Mucosa of stomach (tissue), 1 donor: ENCODE measurements at regions not wholly inside any gene's neighbourhood (a gene's known extent, or its start where the extent isn't known, plus 50 kb on each side); places are given as distances from the start of the nearest gene placed in this dataset.

ENCODE experiments used
- H3K27me3 ChIP-seq: one replicate; pipeline ENCODE4 v1.7.0; 2013; ENCODE audit warnings: mild to moderate bottlenecking, low read length; ENCODE audit not compliant: control insufficient read depth, insufficient read depth
- H3K36me3 ChIP-seq: one replicate; pipeline ENCODE4 v1.7.0; 2013; ENCODE audit warnings: low read length; ENCODE audit not compliant: control insufficient read depth, insufficient read depth
- H3K4me1 ChIP-seq: one replicate; pipeline ENCODE4 v1.7.0; 2013; ENCODE audit warnings: mild to moderate bottlenecking, low read length; ENCODE audit not compliant: control insufficient read depth, insufficient read depth
- H3K4me3 ChIP-seq: one replicate; pipeline ENCODE4 v1.7.0; 2013; ENCODE audit warnings: low read length
- H3K9ac ChIP-seq: one replicate; pipeline ENCODE4 v1.7.0; 2013; ENCODE audit warnings: mild to moderate bottlenecking, low read length, moderate library complexity
- H3K9me3 ChIP-seq: one replicate; pipeline ENCODE4 v1.7.0; 2013; ENCODE audit warnings: mild to moderate bottlenecking, low read length, moderate library complexity; ENCODE audit not compliant: control insufficient read depth
- donor health status: Pancreatic carcinoma.

- H3K4me1 ChIP-seq: no peaks in the 10 kb centered on the region
These were observed 128.8 kb upstream of the ASIC2 start for GRCh38 chr17:33421933-33422332.

GRCh38 chr17:33433581-33433980 is 140.5 kb upstream of the ASIC2 start:
- no peaks in the 10 kb centered on the region for H3K27me3 ChIP-seq
- H3K4me3 ChIP-seq: no peak overlapping the region
- H3K9ac ChIP-seq: no peak overlapping the region
- no peaks in the 10 kb centered on the region for H3K4me1 ChIP-seq
- H3K36me3 ChIP-seq: no peaks in the 10 kb centered on the region
- no peaks in the 10 kb centered on the region for H3K9me3 ChIP-seq

More at GRCh38 chr17:33421933-33422332, 128.8 kb upstream of the ASIC2 start:
- Histone ChIP-seq H3K9me3 (no peaks in the 10 kb centered on the region), H3K27me3 (no peaks in the 10 kb centered on the region), H3K36me3 (no peaks in the 10 kb centered on the region), H3K4me3 (no peak overlapping the region), H3K9ac (no peak overlapping the region)

- H3K4me1 ChIP-seq: no peaks in the 10 kb centered on the region
- no peaks in the 10 kb centered on the region for H3K27me3 ChIP-seq
- H3K36me3 ChIP-seq: no peaks in the 10 kb centered on the region
- H3K4me3 ChIP-seq: no peak overlapping the region
- H3K9me3 ChIP-seq: no peaks in the 10 kb centered on the region
- no peak overlapping the region for H3K9ac ChIP-seq
These were observed 141.7 kb upstream of the ASIC2 start for GRCh38 chr17:33434841-33435240.

DNA sequence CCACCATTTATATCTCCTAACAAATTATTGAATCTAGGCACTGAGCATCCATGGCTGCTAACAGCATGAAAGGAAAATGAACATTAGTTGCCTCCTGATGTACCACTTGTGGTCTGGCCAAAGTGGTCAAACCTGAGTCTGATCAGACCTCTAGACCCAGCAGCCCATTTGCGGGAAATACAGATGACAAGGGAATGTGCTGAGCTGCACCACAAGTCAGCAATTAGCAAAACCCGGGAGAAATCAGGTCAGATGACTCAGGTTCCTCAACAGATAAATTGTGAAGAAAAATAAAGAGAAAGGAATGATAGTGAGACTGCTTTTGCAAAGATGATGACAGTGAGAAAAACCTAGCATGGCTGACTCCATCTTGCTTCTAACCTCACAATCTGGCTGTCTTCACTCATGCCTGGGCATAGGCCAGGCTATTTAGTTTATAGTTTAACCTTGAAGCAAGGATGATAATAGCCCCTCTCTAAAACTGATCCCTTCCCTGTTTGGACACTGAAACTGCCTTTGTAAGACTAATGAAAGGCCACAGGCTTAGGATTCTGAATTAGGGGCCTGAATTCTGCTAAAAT is 142.7 kb upstream of the ASIC2 start:
- Histone ChIP-seq H3K36me3 (no peaks in the 10 kb centered on the region), H3K4me3 (no peak overlapping the region), H3K27me3 (no peaks in the 10 kb centered on the region), H3K9ac (no peak overlapping the region), H3K9me3 (no peaks in the 10 kb centered on the region), H3K4me1 (no peaks in the 10 kb centered on the region)

GRCh38 chr17:33436321-33436720 is 143.2 kb upstream of the ASIC2 start:
- Histone ChIP-seq H3K36me3 (no peaks in the 10 kb centered on the region), H3K9me3 (no peaks in the 10 kb centered on the region), H3K4me1 (no peaks in the 10 kb centered on the region), H3K4me3 (no peak overlapping the region), H3K27me3 (no peaks in the 10 kb centered on the region), H3K9ac (no peak overlapping the region)

DNA sequence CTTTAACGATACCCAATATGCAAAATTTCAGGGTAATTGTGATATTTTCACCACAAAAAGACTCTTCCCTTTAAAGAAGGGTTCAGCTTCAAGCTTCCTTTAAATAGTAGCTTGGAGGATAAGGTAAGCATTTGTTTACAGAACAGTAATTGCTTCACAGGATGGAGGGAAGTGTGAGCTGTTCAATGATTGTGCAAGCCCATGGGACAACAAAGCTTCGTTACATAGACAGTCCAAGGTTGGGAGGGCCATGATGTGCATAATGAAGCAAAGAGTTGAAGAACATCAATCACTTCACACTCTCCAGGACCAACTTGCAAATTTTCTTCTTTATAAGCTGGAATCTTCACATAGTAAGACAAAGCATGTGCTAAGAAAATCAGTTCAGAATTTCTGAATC is 145.0 kb upstream of the ASIC2 start:
- Histone ChIP-seq H3K27me3 (no peaks in the 10 kb centered on the region), H3K9me3 (no peaks in the 10 kb centered on the region)

GRCh38 chr17:33438578-33438977 is 145.5 kb upstream of the ASIC2 start:
- Histone ChIP-seq H3K27me3 (no peaks in the 10 kb centered on the region), H3K4me1 (no peaks in the 10 kb centered on the region), H3K9me3 (no peaks in the 10 kb centered on the region), H3K4me3 (no peak overlapping the region), H3K9ac (no peak overlapping the region), H3K36me3 (no peaks in the 10 kb centered on the region)

More for the DNA sequence above, 145.0 kb upstream of the ASIC2 start:
- Histone ChIP-seq H3K4me1 (no peaks in the 10 kb centered on the region), H3K9ac (no peak overlapping the region), H3K4me3 (no peak overlapping the region), H3K36me3 (no peaks in the 10 kb centered on the region)

DNA sequence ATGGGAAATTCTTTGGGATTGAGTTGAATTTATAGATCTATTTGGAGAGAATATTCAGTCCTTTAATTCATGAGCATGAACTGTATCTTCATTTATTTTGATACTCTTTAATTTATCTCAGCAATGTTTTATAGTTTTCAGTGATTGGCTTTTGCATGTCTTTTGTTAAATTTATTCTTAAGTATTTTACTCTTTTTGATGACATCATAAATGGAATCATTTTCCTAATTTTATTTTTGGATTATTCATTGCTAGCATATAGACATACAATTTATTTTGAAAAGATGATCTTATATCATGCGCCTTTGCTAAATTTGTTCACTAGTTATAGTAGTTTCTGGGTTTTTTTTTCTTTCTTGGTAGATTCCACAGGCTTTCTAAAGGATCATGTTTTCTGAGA is 149.2 kb upstream of the ASIC2 start:
- Histone ChIP-seq H3K9me3 (no peaks in the 10 kb centered on the region), H3K9ac (no peak overlapping the region), H3K4me1 (no peaks in the 10 kb centered on the region), H3K36me3 (no peaks in the 10 kb centered on the region), H3K4me3 (no peak overlapping the region), H3K27me3 (no peaks in the 10 kb centered on the region)

DNA sequence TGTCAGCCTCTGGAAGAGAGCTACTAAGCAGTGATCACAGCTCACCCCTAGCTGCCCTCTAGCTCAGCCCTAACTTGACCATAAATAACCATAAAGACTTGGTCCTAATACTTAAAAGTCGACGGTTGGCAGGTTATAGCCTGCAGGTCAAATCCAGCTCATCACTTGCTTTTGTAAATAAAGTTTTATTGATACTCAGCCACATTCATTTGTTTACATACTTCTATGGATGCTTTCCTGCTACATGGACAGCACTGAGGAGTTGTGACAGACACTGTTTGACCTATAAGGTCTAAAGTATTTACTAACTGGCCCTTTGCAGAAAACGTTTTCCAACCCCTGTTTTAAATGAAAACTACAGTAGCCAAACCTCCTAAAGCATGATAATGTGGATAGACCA is 151.6 kb upstream of the ASIC2 start:
- no peak overlapping the region for H3K9ac ChIP-seq
- no peak overlapping the region for H3K4me3 ChIP-seq
- no peaks in the 10 kb centered on the region for H3K4me1 ChIP-seq
- H3K27me3 ChIP-seq: no peaks in the 10 kb centered on the region
- no peaks in the 10 kb centered on the region for H3K36me3 ChIP-seq
- no peaks in the 10 kb centered on the region for H3K9me3 ChIP-seq

GRCh38 chr17:33447090-33447489 is 154.0 kb upstream of the ASIC2 start:
- H3K4me3 ChIP-seq: no peak overlapping the region
- no peaks in the 10 kb centered on the region for H3K36me3 ChIP-seq
- no peaks in the 10 kb centered on the region for H3K9me3 ChIP-seq
- H3K27me3 ChIP-seq: no peaks in the 10 kb centered on the region
- no peak overlapping the region for H3K9ac ChIP-seq
- H3K4me1 ChIP-seq: no peaks in the 10 kb centered on the region

- Histone ChIP-seq H3K27me3 (no peaks in the 10 kb centered on the region), H3K4me1 (no peaks in the 10 kb centered on the region), H3K9me3 (no peaks in the 10 kb centered on the region), H3K4me3 (no peak overlapping the region), H3K9ac (no peak overlapping the region), H3K36me3 (no peaks in the 10 kb centered on the region)
These were observed 158.1 kb upstream of the ASIC2 start for GRCh38 chr17:33451221-33451620.

DNA sequence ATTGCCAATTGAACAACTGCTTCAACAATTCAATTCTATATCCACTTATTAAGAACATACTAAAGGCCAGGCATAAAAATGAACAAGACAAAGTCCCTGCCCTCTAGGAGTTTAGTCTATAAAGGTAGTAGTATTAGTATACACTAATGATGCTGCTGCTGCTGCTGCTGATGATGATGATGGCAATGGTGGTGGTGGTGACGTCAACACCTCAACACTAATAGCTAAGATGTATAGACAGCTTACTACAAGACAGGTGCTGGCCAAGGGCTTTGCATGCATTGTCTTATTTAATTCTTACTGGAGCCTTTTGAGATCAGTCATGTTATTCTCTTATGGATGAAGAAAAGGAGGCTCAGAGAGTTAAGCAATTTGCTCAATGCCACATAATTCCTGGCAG is 164.4 kb upstream of the ASIC2 start:
- Histone ChIP-seq H3K27me3 (no peaks in the 10 kb centered on the region), H3K36me3 (no peaks in the 10 kb centered on the region), H3K4me3 (no peak overlapping the region), H3K9me3 (no peaks in the 10 kb centered on the region), H3K9ac (no peak overlapping the region), H3K4me1 (no peaks in the 10 kb centered on the region)
